MCF 10A (cell line): ENCODE measurements at regions not wholly inside any gene's neighbourhood (a gene's known extent, or its start where the extent isn't known, plus 50 kb on each side); places are given as distances from the start of the nearest gene placed in this dataset.
A peak's percentile ranks its signal among the peaks of the same experiment; 100 is the strongest.

Experiments
- BruUV-seq: library from RNA; stranded (reverse); fragments of 400-500 nt; replicated peaks from 2 replicates; lab custom pipeline; 2021; lab: Mats Ljungman, UMichigan
- CTCF ChIA-PET: fragments of 300-600 bp; sonication (Branson Sonifier 250); formaldehyde crosslinking; extraction: SDS; loops from one replicate; lab custom pipeline; 2021; ENCODE audit warnings: antibody characterized with exemption, inconsistent platforms; lab: Yijun Ruan, JAX
- POLR2A ChIA-PET: fragments of 300-600, 350-650 bp; sonication (Branson Sonifier 250); formaldehyde crosslinking; extraction: SDS; loops from one replicate; lab custom pipeline; 2020; ENCODE audit warnings: antibody characterized with exemption, inconsistent platforms; lab: Yijun Ruan, JAX
- DNase-seq: peaks from one replicate; pipeline ENCODE4 v3.0.0-alpha.2; 2018; ENCODE audit not compliant: unreplicated experiment
- H3K27ac Mint-ChIP-seq: one replicate; pipeline ENCODE4 v1.8.0; 2022; ENCODE audit warnings: mild to moderate bottlenecking, low read depth, mixed read lengths; ENCODE audit not compliant: unreplicated experiment
- H3K27me3 Mint-ChIP-seq: one replicate; pipeline ENCODE4 v1.8.0; 2022; ENCODE audit warnings: mixed read lengths; ENCODE audit not compliant: insufficient read depth, unreplicated experiment
- H3K36me3 Mint-ChIP-seq: one replicate; pipeline ENCODE4 v1.8.0; 2022; ENCODE audit warnings: mild to moderate bottlenecking, moderate library complexity, mixed read lengths; ENCODE audit not compliant: insufficient read depth, unreplicated experiment
- H3K4me1 Mint-ChIP-seq: one replicate; pipeline ENCODE4 v1.8.0; 2022; ENCODE audit warnings: mixed read lengths; ENCODE audit not compliant: insufficient read depth, unreplicated experiment
- H3K4me3 Mint-ChIP-seq: one replicate; pipeline ENCODE4 v1.8.0; 2022; ENCODE audit warnings: mild to moderate bottlenecking, moderate library complexity, mixed read lengths; ENCODE audit not compliant: unreplicated experiment
- H3K9me3 Mint-ChIP-seq: one replicate; pipeline ENCODE4 v1.8.0; 2022; ENCODE audit warnings: mixed read lengths; ENCODE audit not compliant: unreplicated experiment
- CTCF ChIP-seq: fragments of 200-600 bp; IDR thresholded peaks from one replicate; pipeline ENCODE4 v1.8.0; 2022; ENCODE audit warnings: antibody characterized with exemption, mild to moderate bottlenecking; ENCODE audit not compliant: unreplicated experiment
- intact Hi-C: fragments of 100-400 bp; cut with micrococcal nuclease; formaldehyde crosslinking; loops from 2 replicates; pipeline ENCODE4 v1.14.1; 2022

DNA sequence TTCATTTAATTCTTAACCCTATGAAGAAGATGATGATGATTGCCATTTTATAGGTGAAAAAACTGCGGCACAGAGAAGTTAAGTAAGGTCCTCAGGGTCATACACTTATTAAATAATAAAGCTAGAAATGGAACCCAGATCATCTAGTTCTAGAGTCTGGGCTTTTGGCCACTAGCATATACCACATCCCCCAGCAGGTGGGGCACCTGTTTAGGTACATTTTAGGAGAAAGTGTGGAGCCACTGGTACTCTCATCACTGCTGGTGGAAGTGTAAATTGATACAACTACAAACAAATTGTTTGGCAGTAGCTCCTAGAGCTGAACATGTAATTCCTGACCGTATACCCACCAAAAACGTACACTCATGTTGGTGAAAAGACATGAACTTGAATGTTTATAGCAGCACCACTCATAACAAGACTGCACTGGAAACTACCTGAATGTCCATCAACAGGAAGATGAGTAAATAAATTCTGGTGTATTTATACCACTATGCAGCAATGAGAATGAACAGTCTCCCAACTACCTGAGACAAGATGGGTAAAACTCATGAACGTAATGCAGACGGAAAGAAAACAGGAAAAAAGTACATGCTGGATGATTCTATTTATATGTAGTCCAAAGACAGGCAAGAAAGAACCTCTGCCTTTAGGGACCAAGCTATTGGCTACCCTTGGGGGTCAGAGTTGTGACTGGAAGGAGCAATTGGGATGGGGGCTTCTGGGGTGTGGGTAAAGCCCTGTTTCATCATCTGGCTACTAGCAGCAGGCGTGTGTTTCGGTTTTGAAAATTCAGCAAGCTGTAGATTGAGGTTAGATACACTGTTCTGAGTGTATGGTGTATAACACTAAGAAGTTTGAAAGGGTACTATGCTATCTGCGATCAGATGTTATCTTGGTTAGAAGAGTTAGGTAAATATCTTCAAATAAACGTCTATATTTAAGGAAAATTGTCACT is 72.3 kb upstream of the ADGRG2 start:
- CTCF ChIA-PET = interaction anchor here (0.6 to 1.0 kb wide), 6 partner anchors 25 to 217 kb away, joined by 3 to 5 read pairs (median 3); no protein-coding TSS in a partner anchor
- POLR2A ChIA-PET = no interaction called here

GRCh38 chrX:19195243-19195610 is 73.0 kb upstream of the ADGRG2 start:
- no peak overlapping the region for H3K27ac Mint-ChIP-seq
- H3K9me3 Mint-ChIP-seq = peaks cover 5% of the 10 kb centered on the region
- ChIA-PET CTCF (no interaction called here), POLR2A (no interaction called here)
- peaks cover 6% of the 10 kb centered on the region for H3K36me3 Mint-ChIP-seq
- no peaks in the 10 kb centered on the region for H3K27me3 Mint-ChIP-seq
- no peak overlapping the region for H3K4me3 Mint-ChIP-seq
- TF ChIP-seq CTCF = no peak
- intact Hi-C loops = no loop called here
- H3K4me1 Mint-ChIP-seq = no peaks in the 10 kb centered on the region
- DNase-seq = no peak
- BruUV-seq = no TSS peak

More for the DNA sequence above, 72.3 kb upstream of the ADGRG2 start:
- H3K9me3 Mint-ChIP-seq = peaks cover 5% of the 10 kb centered on the region
- H3K4me3 Mint-ChIP-seq = no peak overlapping the region
- no TSS peak for BruUV-seq
- intact Hi-C loops = no loop called here
- no peaks in the 10 kb centered on the region for H3K27me3 Mint-ChIP-seq
- H3K4me1 Mint-ChIP-seq = no peaks in the 10 kb centered on the region
- H3K36me3 Mint-ChIP-seq = peaks cover 6% of the 10 kb centered on the region
- peak; percentile 4 for DNase-seq
- TF ChIP-seq CTCF = no peak
- no peak overlapping the region for H3K27ac Mint-ChIP-seq

- no peak overlapping the region for H3K27ac Mint-ChIP-seq
- no peaks in the 10 kb centered on the region for H3K4me1 Mint-ChIP-seq
- H3K36me3 Mint-ChIP-seq = no peaks in the 10 kb centered on the region
- ChIA-PET CTCF (interaction anchor here (0.6 kb wide), 1 partner anchor 57 kb away, joined by 3 read pairs; no protein-coding TSS in a partner anchor), POLR2A (no interaction called here)
- no peaks in the 10 kb centered on the region for H3K27me3 Mint-ChIP-seq
- intact Hi-C loops = no loop called here
- TF ChIP-seq CTCF = no peak
- BruUV-seq = no TSS peak
- H3K9me3 Mint-ChIP-seq = peaks cover 1% of the 10 kb centered on the region
- no peak for DNase-seq
- no peak overlapping the region for H3K4me3 Mint-ChIP-seq
Observed at GRCh38 chrX:19198473-19198872, 76.2 kb upstream of the ADGRG2 start.

DNA sequence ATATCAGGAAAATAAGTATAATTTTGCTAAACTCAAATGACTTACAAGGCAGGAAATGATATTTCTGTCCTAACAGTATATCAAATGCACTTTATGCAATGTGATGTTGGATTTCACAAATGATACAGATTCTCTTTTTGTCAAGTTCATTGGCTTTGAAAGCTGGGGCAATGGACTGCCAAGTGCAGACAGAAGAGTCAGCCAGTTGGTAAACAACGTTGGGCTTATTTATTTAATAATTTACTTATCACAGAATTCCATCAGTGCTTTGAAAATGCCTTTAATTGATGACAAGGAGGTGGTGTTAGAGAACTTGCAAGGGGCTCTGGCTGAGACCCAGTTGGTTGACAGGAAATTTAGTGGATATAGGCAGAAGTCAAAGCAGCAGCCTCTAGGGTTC is 79.9 kb upstream of the ADGRG2 start:
- POLR2A ChIA-PET = no interaction called here

More for the DNA sequence above, 79.9 kb upstream of the ADGRG2 start:
- H3K4me1 Mint-ChIP-seq = no peaks in the 10 kb centered on the region
- no peak overlapping the region for H3K4me3 Mint-ChIP-seq
- no peak for TF ChIP-seq CTCF
- H3K36me3 Mint-ChIP-seq = no peaks in the 10 kb centered on the region
- intact Hi-C loops = no loop called here
- H3K9me3 Mint-ChIP-seq = no peaks in the 10 kb centered on the region
- no TSS peak for BruUV-seq
- CTCF ChIA-PET = no interaction called here
- H3K27me3 Mint-ChIP-seq = no peaks in the 10 kb centered on the region
- no peak for DNase-seq
- no peak overlapping the region for H3K27ac Mint-ChIP-seq
